HepG2 (cell line): ENCODE measurements at regions not wholly inside any gene's neighbourhood (a gene's known extent, or its start where the extent isn't known, plus 50 kb on each side); places are given as distances from the start of the nearest gene placed in this dataset.

Experiments used
- ATAC-seq: fragments of 200-7000 bp; cut with Tn5 transposase; 3 replicates; pipeline ENCODE4 v1.9.1; 2020; ENCODE audit warnings: mild to moderate bottlenecking, moderate library complexity
- BruUV-seq: library from RNA; stranded (reverse); fragments of 400-500 nt; replicated peaks from 2 replicates; lab custom pipeline; 2021; lab: Mats Ljungman, UMichigan
- CTCF ChIA-PET: fragments of 300-600 bp; formaldehyde crosslinking; extraction: SDS; loops from one replicate; lab custom pipeline; 2021; ENCODE audit warnings: low total read pairs, inconsistent platforms, low intra/inter-chr PET ratio; lab: Yijun Ruan, JAX
- POLR2A ChIA-PET: fragments of 350-600 bp; sonication (Branson Sonifier 250); formaldehyde crosslinking; loops from one replicate; lab custom pipeline; 2020; ENCODE audit warnings: antibody characterized with exemption, inconsistent platforms; lab: Yijun Ruan, JAX
- DNase-seq: peaks from one replicate; pipeline ENCODE4 v3.0.0-alpha.2; 2015; ENCODE audit warnings: low spot score
- FAIRE-seq: peaks from 3 replicates; lab custom pipeline; 2011; peaks lifted over from hg19 to GRCh38; lab: Jason Lieb, UNC
- H2AFZ ChIP-seq: one replicate; pipeline ENCODE4 v1.6.1; 2011; ENCODE audit warnings: low read length, inconsistent platforms
- H3K27ac ChIP-seq: fragments of 300-600 bp; 3 replicates; pipeline ENCODE4 v1.8.0; 2011; ENCODE audit warnings: mixed run types, mild to moderate bottlenecking, mixed read lengths, low read length, inconsistent platforms; ENCODE audit not compliant: insufficient read depth; ENCODE audit errors: extremely low read length
- H3K27me3 ChIP-seq, 2 experiments: fragments of 200-600 bp in 1 of 2; 2 replicates in 1 of 2; 3 replicates in 1 of 2; pipeline versions ENCODE4 v1.6.0 to v1.8.0; 2011; ENCODE audit warnings: low read length in 2 of 2, mild to moderate bottlenecking in 2 of 2, moderate library complexity in 2 of 2, inconsistent platforms in 1 of 2; ENCODE audit not compliant: insufficient read depth in 2 of 2, control insufficient read depth in 1 of 2
- H3K36me3 ChIP-seq, 2 experiments: fragments of 200-600 bp in 1 of 2; replicated peaks in 1 of 2; 2 replicates in 1 of 2; 3 replicates in 1 of 2; pipeline versions ENCODE4 v1.5.1 to v1.8.0; 2011; ENCODE audit warnings: low read length in 2 of 2, inconsistent platforms in 1 of 2; ENCODE audit not compliant: insufficient read depth in 2 of 2, control insufficient read depth in 1 of 2
- H3K4me1 ChIP-seq: 2 replicates; pipeline ENCODE4 v1.5.1; 2012; ENCODE audit warnings: low read length, inconsistent platforms; ENCODE audit not compliant: insufficient read depth
- H3K4me2 ChIP-seq: 2 replicates; pipeline ENCODE4 v1.6.0; 2011; ENCODE audit warnings: low read depth, low read length, inconsistent platforms
- H3K4me3 ChIP-seq, 3 experiments: fragments of 200-600 bp in 1 of 3; sonication (generic), shearing (Covaris generic) in 1 of 3; replicated peaks in 1 of 3; 2 replicates each; pipeline ENCODE4 v1.5.1; 2011 to 2016; ENCODE audit warnings: low read length in 3 of 3, inconsistent platforms in 2 of 3, low read depth in 2 of 3, mild to moderate bottlenecking in 2 of 3, control low read depth in 1 of 3, mixed read lengths in 1 of 3; ENCODE audit not compliant: insufficient read depth in 1 of 3
- H3K79me2 ChIP-seq: one replicate; pipeline ENCODE4 v1.6.1; 2011; ENCODE audit warnings: low read length, inconsistent platforms; ENCODE audit not compliant: insufficient read depth
- H3K9ac ChIP-seq: 2 replicates; pipeline ENCODE4 v1.6.0; 2011; ENCODE audit warnings: mild to moderate bottlenecking, low read depth, low read length, inconsistent platforms; ENCODE audit not compliant: insufficient read depth
- H3K9me3 ChIP-seq: 2 replicates; pipeline ENCODE4 v1.5.1; 2012; ENCODE audit warnings: mild to moderate bottlenecking, low read length
- H4K20me1 ChIP-seq: 2 replicates; pipeline ENCODE4 v1.6.0; 2011; ENCODE audit warnings: inconsistent platforms, mild to moderate bottlenecking, low read length, moderate library complexity; ENCODE audit not compliant: insufficient read depth
- CEBPB ChIP-seq: IDR thresholded peaks from 2 replicates; pipeline ENCODE4 v1.6.1; 2011; ENCODE audit warnings: low read depth, low read length, improper control_type of control experiment, borderline replicate concordance
- HOXA3 ChIP-seq: sonication (generic); formaldehyde crosslinking; IDR thresholded peaks from 2 replicates; pipeline ENCODE4 v1.5.0; 2020; ENCODE audit warnings: missing genetic modification reagents
- MEF2D ChIP-seq: sonication (generic); formaldehyde crosslinking; IDR thresholded peaks from 2 replicates; pipeline ENCODE4 v1.5.1; 2020; ENCODE audit warnings: mild to moderate bottlenecking, missing genetic modification reagents
- POGZ ChIP-seq: sonication (generic); formaldehyde crosslinking; IDR thresholded peaks from 2 replicates; pipeline ENCODE4 v1.4.0; 2020; ENCODE audit warnings: mild to moderate bottlenecking, missing genetic modification reagents
- POLR2AphosphoS2 ChIP-seq: IDR thresholded peaks from 2 replicates; pipeline ENCODE4 v1.6.1; 2011; ENCODE audit warnings: low read depth, low read length, improper control_type of control experiment
- POLR2G ChIP-seq: fragments of 200-400 bp; formaldehyde crosslinking; IDR thresholded peaks from 2 replicates; pipeline ENCODE4 v1.6.1; 2018; ENCODE audit warnings: mild to moderate bottlenecking, low read depth, low read length, moderate library complexity
- SMAD3 ChIP-seq: sonication (generic); formaldehyde crosslinking; IDR thresholded peaks from 2 replicates; pipeline ENCODE4 v1.4.0; 2020; ENCODE audit warnings: missing genetic modification reagents
- TFDP1 ChIP-seq: IDR thresholded peaks from 2 replicates; pipeline ENCODE4 v1.6.1; 2016; ENCODE audit warnings: missing compliant biosample characterization, missing genetic modification reagents, borderline replicate concordance
- TGIF2 ChIP-seq: IDR thresholded peaks from 2 replicates; pipeline ENCODE4 v1.6.1; 2016; ENCODE audit warnings: control low read depth, missing compliant biosample characterization
- ZNF614 ChIP-seq: IDR thresholded peaks from 2 replicates; pipeline ENCODE4 v1.6.1; 2018; ENCODE audit warnings: missing biosample characterization, missing genetic modification reagents, inconsistent platforms, borderline replicate concordance
- WGBS: methylation state at CpG from one replicate; pipeline ENCODE4 v1.1.6; 2017; ENCODE audit warnings: low lambda C conversion rate; 5-methylcytosine and 5-hydroxymethylcytosine counted together
- in situ Hi-C: cut with HindIII; loops from 2 replicates; pipeline ENCODE4 v1.10.0; 2017; ENCODE audit warnings: low pct_unique_long_range_greater_than_20kb; ENCODE audit not compliant: extremely low pct_ligation_motif_present
- intact Hi-C: fragments of 100-400 bp; cut with micrococcal nuclease; formaldehyde crosslinking; loops from one replicate; pipeline ENCODE4 v1.10.0; 2022; ENCODE audit not compliant: unreplicated experiment

- TF ChIP-seq HOXA3 (CRISPR knock-in tag): no peak
- TF ChIP-seq POGZ (CRISPR knock-in tag): no peak
- TF ChIP-seq CEBPB: no peak
- TF ChIP-seq TGIF2 (CRISPR knock-in tag): no peak
- TF ChIP-seq, all 625 proteins: peak for 0
Observed at GRCh38 chr3:80970292-80970691, 791.2 kb downstream of the GBE1 start (continued).

GRCh38 chr3:80929576-80929975 lies 831.9 kb downstream of the GBE1 start:
- no peaks in the 10 kb centered on the region for H4K20me1 ChIP-seq
- no peak overlapping the region for H2AFZ ChIP-seq
- no peak for TF ChIP-seq ZNF614 (CRISPR knock-in tag)
- TF ChIP-seq SMAD3 (CRISPR knock-in tag): no peak
- no peak for TF ChIP-seq POLR2AphosphoS2
- TF ChIP-seq MEF2D (CRISPR knock-in tag): no peak
- TF ChIP-seq POLR2G: no peak
- TF ChIP-seq TFDP1 (CRISPR knock-in tag): no peak
- peaks cover 11% of the 10 kb centered on the region for H3K9me3 ChIP-seq
- no peak overlapping the region for H3K4me2 ChIP-seq
- intact Hi-C loops (no loop called here), in situ Hi-C loops (no loop called here)
- H3K27ac ChIP-seq: no peak overlapping the region
- H3K4me3 ChIP-seq: no peak overlapping the region
- no peaks in the 10 kb centered on the region for H3K4me1 ChIP-seq
- H3K9ac ChIP-seq: no peak overlapping the region
- ChIA-PET POLR2A (no interaction called here), CTCF (no interaction called here)
- BruUV-seq: no TSS peak
- FAIRE-seq: no peak
- no peaks in the 10 kb centered on the region for H3K36me3 ChIP-seq
- 34% methylated on average over 1 of the region's 1 CpG for WGBS
- no peaks in the 10 kb centered on the region for H3K27me3 ChIP-seq
- H3K79me2 ChIP-seq: no peaks in the 10 kb centered on the region
- DNase-seq: no peak
- no peak for ATAC-seq
